ENCODE measurements at regions not wholly inside any gene's neighbourhood (a gene's known extent, or its start where the extent isn't known, plus 50 kb on each side); places are given as distances from the start of the nearest gene placed in this dataset.

DNA sequence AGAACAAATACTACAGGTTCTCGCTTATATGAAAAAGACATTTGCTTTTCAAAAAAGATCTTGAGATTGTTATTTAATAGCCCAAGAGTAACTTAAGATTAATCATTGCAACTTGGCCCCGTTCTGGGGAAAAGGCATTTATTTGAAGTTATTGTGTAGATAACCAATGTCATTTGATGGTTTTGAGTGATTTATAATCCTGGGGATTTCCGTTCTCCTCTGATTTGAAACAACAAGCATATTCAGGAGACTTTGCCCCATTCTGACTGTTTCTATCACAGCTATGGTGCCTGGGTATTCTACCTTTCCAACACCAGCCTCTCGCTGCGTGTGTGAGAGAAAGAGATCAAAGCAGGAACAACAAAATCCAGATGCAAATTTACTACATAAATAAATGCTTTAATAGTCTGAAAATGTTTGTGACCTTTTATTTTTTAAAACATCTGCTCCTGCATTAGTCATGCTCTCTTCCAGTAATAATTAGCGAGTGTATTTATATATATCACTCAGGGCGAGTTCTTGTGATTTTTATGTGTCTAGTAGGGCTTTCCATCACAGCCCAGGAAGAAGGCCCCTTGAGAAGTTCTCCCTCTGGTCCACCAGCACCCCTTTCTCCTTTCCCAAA lies 197.9 kb upstream of the FOXQ1 start:
- DNase-seq, result no peak

DNA sequence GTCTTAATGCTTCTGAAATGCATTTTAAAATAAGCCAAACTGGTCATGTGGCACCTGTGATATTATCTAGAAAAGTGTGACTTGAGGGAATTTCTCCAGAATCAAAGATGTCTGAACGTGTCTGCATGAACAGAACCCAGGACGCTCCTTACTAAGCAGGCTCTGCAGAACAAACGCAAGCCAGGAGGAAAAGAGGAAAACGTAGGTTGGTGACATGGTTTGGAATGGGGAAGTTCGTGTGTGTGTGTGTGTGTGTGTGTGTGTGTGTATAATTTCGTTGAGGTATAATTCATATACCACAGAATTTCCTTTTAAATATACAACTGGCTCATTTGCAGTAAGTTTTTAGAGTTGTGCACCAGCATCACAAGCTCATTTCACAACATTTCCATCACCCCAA lies 200.5 kb upstream of the FOXQ1 start:
- DNase-seq, result no peak

DNA sequence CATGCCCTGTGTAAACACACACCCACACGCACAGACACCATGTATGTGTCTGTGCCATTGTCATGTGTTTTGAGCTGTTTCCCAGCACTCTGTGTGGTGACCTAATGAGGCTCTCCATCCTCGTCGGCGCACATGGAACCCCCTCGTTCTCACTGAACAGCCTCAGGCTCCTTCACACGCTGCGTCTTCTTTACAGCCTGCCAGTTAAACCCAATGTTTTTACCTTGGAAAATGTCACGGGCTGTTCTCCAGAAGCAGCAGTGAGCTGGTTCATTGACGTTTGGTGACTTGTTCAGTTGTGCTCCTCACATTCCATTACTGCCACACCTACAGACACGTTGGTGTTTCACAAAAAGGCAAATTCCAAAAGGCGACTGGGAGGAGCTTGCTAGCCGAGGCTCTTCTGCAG lies 201.0 kb upstream of the FOXQ1 start:
- DNase-seq, result no peak

DNA sequence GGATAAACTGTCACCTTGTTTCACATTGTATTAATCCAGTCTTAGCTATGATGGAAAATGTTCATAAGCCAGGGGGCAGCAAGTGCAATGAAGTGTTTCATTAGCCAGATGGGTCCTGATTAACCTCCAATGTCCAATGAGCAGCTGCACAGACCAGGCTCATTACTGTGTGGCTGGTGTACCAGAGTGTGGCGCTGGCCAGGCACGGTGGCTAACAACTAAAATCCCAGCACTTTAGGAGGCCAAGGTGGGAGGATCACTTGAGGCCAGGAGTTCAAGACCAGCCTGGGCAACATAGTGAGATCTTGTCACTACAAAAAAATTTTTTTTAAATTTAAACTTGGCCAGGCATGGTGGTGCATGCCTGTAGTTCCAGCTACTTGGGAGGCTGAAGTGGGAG lies 201.7 kb upstream of the FOXQ1 start:
- DNase-seq, result no peak

DNA sequence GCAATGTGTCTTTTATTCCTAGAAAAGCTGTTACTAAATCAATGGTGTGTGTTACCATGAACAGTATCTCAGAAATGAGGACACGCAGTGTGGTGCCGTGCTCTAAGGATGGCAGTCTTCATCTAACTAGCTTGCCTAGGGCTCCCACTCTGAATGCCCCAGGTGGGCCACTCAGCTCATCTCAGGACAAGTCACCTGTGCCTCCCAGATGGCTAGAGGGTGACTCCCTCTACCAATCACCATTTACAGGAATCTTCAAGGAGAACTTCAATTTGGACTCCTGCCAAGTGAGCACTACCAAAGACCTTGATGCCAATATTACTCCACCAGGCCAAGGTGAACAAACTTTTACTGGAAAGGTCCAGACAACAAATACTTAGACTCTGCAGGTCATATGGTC lies 202.8 kb upstream of the FOXQ1 start:
- DNase-seq, result no peak

DNA sequence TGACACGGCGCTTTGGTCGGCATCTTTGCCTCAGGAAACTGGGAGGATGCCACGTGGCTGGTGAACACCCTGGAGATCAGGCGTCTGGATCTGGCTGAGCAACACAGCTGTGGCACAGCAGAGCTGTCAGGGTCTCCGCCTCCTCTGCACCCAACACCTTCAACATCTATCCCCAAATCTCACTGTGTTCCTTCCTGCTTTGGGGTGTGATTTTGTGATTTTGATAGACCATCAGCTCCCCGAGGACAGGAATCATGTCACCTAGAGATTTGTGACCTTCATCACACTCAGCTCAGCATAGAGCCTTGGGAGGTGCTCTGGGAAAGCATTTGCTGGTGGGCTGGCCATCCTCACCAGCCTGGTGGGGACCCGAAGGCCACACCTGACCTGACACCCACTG lies 203.7 kb upstream of the FOXQ1 start:
- no peak for DNase-seq

DNA sequence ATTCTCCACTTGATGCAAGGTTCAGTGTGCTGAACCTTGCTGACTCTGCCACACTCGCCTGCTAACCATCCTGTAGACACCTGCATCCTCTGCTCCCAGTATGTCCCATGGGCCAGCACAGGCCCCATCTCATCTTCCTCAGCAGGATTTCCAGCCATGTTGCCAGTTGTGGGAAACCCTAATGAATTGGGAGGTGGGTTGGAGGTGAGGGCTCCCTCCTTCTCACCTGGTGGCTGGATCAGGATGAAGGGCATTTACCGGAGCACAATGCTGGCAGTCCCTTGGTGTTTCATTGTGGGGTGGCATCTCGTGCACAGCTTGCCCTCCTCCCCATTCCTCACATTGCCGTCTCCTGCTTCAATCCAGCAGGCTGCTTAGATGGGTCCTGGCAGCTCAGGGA lies 204.3 kb upstream of the FOXQ1 start:
- no peak for DNase-seq

DNA sequence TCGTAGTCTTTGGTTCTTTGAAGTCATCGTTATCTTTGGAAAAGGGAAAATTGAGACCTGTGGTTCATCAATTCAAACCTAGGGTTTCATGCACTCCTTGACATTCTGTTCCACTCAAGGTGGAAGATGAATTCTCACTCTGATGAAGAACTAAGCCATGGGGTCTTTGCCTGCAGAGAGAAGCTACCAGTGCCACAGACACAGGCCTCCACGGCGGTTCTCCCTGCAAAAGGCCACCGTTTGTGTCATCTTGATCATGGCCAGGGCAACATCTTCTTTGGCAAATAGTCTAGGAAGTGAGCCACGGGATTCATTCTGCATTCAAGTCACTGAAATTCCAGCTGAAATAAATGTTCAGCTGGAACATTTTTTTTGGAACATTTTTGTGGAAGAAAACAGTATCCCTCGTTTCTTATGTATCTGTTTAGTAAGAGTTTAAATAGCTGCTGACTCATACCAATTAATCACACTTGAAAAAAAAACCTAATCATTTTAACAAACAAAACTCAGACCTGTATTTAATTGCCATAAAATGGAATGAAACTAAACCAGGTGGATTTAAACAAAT lies 206.0 kb upstream of the FOXQ1 start:
- no peak for DNase-seq

DNA sequence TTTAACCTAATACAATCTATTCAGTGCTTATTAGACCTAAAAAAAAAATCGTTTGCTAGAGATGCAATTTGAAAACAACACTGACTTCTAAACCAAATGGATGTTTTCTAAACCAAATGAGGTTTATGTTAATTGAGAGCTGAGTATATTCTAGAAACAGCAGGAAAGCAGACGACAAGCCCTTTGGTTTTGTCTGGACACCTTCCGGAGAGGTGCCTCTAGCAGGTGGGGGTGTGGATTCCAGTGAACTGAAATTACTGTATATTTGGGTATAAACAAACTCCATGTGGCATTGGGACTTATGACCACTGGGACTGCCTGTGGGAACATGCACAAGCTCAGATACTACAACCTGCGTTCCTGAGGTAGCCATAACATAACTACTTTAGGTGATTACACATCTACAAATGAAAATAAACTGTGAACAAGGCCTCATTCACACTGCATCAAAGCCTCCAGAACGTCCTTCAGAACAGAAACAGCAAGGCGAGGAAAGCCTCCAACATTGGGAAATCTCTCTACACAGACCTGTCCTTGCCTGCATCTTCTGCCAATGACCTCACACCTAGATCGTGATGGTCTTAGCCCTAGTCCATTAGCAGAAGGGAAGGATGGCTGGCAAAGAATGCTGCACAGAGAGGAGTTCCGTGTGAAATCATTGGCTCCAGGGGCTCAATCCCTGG lies 206.8 kb upstream of the FOXQ1 start:
- DNase-seq, result no peak

DNA sequence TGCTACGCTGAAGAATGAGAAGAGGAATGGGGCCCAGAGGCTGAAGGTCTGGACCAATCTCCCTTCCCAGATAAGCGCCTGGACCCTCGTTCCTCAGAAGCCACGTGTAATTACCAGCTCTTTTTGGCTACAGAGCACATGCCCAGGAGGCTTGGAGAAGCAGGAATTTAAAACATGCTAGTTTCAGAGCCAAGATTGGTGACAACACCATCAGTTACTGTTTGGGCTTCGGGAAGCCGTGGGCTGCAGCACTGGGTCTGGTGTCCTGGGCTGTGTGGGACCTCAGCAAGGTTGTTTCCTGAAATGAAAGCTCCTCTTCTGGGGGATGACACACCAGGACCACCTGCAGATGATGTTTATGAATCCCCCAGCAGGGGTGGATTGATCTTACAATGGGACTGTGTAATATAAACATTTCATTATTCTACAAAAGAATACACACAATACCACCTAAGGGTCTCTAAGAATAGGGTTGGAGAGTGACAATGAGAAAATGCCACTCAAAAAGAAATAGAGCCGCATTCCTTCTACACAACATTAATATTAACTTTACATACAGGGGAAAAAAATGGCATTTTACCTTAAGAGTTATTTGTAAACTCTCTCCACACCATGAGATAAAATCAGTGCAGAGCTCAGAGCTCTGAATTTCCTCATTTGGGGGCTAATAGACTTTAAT lies 207.8 kb upstream of the FOXQ1 start:
- DNase-seq, result no peak

DNA sequence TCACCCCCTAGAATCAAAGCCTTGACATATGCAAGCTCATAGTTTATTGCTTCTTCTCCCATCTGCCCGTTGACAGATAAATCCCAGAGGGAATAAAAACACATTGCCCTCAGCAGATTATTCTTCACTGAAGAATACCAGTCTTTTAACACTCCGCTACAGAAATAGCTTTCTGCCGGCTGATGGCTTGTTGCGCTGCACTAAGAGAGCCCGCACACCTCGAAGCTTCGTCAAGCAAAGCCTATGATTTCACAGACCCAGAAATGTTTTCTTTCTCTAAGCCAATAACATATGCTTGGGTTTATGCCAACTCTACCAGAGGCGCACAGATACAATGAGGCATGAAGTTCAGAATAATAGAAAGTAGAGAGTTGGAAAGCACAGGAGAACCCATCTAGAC lies 208.9 kb upstream of the FOXQ1 start:
- DNase-seq, result no peak

DNA sequence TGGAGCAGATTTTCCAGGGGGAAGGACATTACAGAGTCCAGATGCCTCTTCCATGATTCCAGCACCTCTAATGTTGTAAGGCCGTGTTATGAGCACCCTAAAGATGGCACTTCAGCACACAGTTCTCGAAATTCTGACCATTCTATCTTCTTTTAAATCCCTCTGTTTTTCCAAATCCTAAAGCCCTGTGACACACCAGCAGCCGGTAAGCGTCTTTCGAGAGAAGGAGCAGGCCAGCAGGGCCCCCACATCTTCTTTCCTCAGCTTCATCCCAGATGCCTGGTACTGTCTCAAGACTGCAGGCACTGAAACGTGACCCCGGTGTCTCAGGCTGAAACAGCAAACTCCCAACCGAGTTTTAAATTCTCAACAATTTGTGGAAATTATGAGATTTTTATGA lies 211.6 kb upstream of the FOXQ1 start:
- DNase-seq, result no peak

DNA sequence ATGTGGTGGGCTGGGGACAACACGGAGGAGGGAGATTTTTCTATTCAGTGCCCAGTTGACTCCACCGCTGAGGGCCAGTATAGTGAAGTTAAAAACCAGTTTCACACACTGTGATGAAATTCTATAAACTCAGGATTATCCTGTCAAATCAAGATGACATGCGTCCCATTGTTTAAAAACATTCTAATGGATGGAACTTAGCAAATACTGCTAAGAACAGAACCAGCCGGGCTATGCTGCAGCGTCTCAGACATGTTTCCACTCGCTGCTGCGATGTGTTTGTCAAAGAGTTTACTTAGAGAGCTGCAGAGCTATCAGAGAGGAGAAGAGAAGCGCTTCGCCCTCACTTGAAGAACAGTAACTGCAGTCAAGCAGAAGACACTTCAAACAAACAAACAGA lies 212.6 kb upstream of the FOXQ1 start:
- DNase-seq, result no peak

DNA sequence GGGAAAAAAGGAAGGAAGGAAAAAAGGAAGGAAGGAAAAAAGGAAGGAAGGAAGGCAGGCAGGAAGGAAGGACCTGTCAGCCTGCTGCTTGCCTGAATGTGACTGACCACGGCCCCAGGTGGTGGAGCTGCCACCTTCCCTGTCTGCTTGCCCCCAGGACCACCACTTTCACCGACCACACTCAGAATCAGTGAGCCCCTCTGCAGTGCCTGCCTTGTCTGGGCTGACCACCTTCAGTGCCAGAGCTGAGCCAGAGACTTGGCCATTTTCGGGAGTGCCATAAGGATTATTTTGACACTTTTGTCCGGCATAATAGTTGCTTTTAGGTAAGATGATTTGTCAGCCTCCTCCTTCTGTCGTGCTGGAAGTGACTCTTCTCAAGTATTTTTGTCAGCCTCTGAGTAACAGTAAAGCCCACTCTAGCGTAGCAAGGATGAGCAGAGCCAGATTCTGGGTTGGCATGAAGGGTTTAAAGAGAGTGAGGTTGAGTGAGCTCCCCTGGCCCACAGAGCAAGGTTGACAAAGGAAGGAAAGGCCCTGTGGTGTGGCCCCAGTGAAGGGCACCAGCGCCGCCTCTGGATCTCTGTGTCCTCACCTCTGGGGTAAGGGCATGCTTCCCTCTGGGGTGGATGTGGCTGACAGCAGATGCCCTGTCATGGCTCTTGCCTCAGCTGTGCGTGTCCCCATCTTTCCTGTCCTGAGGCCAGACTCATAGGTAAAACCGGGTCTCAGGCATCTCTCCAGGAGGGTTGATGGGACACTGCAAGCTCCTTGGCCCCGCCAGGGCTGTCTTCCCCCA lies 214.7 kb upstream of the FOXQ1 start:
- DNase-seq, result no peak

DNA sequence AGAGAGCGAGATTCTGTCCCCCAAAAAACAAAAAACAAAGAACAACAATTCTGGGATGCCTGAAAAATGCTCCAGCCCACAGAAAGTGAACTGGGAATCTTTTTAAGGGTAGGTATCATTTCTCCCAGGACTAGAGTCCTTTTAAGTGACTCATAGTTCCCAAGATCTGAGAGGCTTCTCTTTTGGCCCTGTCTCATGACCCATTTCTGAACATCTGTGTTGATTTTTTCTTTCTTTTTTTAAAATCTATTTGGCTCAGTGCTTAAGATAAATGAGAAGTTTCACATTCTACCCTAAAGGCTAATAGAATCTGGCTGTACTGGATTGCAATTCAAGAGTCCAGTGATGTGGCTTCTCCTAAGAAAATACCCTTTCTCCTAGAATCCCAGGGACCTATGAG lies 217.6 kb upstream of the FOXQ1 start:
- DNase-seq, result no peak

DNA sequence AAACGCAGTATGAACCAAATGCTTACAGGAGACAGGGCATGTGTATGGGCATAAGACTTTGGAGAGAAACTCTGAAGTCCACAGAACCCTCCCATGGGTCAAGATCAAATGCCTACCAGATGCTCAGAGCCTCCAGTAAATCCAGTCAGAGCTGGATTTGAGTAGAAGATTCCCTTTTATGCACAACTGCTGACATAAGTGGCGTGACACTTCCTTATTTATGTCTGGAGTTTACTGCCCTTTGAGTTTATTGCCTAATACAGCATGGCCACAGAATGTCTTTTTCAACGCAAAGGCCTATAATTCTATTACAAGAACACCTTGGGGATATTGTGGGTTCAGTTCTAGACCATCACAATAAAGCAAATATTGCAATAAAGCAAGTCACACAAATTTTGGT lies 220.0 kb upstream of the FOXQ1 start:
- DNase-seq, result no peak

DNA sequence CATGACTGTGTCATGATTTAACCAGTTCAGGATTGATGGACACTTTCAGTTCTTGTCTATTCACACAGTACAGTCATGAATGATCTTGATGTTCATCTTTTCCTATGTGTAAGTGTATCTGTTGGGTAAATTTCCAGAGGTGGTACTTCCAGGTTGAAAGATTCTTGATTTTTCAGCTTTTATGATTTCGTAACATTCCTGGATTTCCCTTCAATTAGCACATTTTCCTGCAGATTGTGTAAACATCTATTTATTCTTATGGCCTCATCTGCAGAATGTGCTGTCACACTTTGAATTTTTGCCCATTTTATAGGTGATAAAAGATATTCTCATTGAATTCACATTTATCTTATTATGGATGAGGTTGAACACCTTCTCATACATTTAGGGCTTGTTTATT lies 222.0 kb upstream of the FOXQ1 start:
- no peak for DNase-seq

DNA sequence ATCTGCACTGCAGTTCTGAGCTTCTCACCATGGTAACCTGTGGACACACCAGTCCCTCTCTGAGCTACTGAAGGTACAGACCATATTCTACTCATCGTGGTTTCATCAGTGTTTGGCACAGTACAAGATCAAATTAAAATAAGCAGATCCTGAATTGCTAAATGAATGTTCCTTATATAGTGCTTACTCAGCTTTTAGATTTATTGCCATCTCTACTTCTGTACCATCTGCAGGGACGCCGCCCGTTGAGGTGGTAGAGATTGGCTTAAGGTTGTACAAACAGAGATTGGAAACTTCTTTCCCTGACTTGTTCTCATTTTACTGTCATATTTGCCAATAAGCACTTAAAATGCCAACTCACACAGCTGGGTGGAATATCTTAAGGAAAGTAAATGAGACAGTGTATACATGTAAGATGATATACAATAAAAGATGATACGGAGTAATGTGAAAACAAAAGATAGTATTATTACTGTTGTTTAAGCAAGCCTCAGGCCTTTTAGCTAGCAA lies 223.4 kb upstream of the FOXQ1 start:
- DNase-seq, result no peak

DNA sequence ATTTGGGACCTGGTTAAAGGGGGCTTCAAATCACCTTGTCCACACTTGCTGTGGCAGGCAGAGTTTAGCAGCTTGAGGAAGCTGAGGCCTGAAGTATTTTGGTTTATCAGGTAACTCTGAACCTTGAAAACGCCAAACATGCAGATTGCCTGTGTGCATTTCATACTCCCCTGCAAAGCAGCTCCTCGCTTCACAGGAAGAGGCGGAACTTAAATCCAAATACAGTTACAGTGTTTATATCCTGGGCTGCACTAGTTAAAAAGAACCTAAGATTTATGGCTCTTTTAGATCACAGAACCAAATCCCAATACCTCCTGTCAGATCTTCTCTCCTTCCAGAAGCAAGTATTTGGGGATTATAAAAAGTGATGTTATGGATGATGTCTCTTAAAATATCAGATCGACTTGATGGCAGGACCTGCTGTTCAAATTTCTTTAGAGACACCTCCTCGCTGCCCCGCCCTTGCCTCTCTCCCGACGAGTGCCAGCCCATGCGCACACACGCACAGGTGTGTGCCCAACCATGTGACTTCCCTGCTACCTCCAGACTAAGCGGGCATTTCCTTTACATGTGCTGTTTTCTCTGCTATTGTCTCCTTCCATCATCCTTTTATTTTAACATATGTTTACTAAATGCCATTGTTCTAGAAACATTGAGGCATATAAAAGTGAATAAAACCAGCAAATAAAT lies 224.6 kb upstream of the FOXQ1 start:
- no peak for DNase-seq

DNA sequence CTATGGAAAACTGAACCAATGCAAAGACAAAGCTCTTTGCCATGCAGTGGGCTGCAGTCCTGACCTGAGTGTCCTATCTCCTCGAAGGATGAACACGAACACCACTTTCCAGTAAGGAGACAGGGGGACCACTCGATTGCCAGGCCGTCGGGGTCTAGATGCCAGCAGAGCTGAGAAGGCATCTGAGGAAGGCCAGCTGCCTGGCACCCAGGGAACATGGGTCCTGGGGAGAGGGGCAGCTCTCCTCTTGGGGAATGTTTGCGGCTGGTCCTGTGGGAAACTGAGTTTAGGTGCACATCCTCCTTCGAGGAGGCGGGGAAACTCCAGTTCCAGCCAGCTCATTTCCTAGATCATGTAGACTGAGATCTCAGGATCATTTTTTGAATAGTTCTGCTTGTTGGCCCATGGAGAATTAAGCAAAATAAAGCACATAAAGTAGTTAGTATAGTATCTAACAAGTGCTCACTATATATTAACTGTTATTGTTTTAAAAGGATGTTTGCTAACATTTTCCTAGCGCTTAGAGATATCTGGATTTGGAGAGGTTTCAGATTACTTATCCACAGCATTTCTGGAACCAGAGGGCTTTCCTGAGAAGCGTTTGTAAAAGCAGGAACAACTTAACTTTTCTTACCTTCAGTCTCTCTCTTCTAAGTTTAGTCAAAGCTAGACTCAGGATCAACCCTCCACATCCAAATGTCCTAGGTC lies 225.3 kb upstream of the FOXQ1 start:
- DNase-seq, result no peak

DNA sequence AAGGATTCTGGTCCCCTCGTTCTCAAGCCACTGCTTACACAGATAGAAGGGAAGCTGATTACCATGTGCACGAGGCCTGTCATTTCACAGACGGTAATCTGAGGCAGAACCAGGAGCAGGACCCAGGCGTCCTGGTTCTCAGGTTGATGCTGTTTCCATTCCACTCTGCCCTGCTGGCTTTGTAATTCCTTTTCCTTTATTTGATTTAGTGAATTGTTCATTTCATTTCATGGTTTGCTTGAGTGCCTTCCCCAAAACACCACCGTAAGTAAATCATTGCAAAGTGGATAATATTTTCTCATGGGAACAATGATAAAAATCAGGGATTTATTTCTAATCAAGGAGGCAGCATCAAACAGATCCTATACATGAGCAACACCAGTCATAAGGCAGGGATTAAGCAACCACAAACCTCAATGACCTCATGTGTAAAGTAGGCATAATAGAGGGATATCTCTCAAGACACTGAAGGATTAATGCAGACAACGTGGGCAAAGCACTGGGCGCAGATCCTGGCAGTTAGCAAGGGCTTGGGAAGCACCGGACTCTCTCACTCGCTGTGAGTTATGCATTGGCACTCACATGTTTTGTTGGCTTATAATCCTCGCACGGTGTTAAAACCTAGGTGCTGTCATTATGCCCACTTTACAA lies 229.5 kb upstream of the FOXQ1 start:
- no peak for DNase-seq
